Pancreas (tissue), 10 donors: ENCODE measurements at regions not wholly inside any gene's neighbourhood (a gene's known extent, or its start where the extent isn't known, plus 50 kb on each side); places are given as distances from the start of the nearest gene placed in this dataset.

Experiments used
- ATAC-seq, 4 donors: fragments of 200-7000 bp; cut with Tn5 transposase; one replicate each; pipeline versions ENCODE4 v1.8.0 to v1.9.1; 2020; ENCODE audit warnings: mild to moderate bottlenecking in 4 of 4, moderate library complexity in 4 of 4
- DNase-seq, 6 donors: peaks; one replicate each; pipeline ENCODE4 v3.0.0-alpha.2; 2020
- FAIRE-seq: peaks from 2 replicates; lab custom pipeline; 2012; peaks lifted over from hg19 to GRCh38; lab: Jason Lieb, UNC
- H3K27ac ChIP-seq, 4 donors: fragments of 200-600 bp; sonication (generic); 1 replicate in 3 of 4; 2 replicates in 1 of 4; pipeline versions ENCODE4 v1.5.0 to v1.8.0; 2020
- H3K27me3 ChIP-seq, 4 donors: fragments of 200-600 bp; one replicate each; pipeline ENCODE4 v1.8.0; 2021
- H3K36me3 ChIP-seq, 3 donors: fragments of 200-600 bp; sonication (generic) in 1 of 3; one replicate each; pipeline versions ENCODE4 v1.5.0 to v1.8.0; 2020 to 2021
- H3K4me1 ChIP-seq, 3 donors: fragments of 200-600 bp; one replicate each; pipeline ENCODE4 v1.8.0; 2021
- H3K4me3 ChIP-seq, 4 donors: fragments of 200-600 bp; sonication (generic) in 2 of 4; one replicate each; pipeline versions ENCODE4 v1.5.0 to v1.8.0; 2020 to 2021
- H3K9me3 ChIP-seq, 4 donors: fragments of 200-600 bp; one replicate each; pipeline ENCODE4 v1.8.0; 2021
- CTCF ChIP-seq, 4 donors: fragments of 200-600 bp; sonication (generic) in 3 of 4; IDR thresholded peaks; one replicate each; pipeline versions ENCODE4 v1.5.0 to v1.8.0; 2021; ENCODE audit warnings: antibody characterized with exemption in 4 of 4
- WGBS, 2 donors: extraction: QIAGEN DNeasy Blood & Tissue Kit; methylation state at CpG; one replicate each; pipeline ENCODE4 v1.1.7; 2013; 5-methylcytosine and 5-hydroxymethylcytosine counted together
- intact Hi-C, 3 donors: fragments of 100-400 bp; cut with DNase I; formaldehyde crosslinking; loops; one replicate each; pipeline versions ENCODE4 v1.11.1 to v1.14.2; 2022
- donor health status: healthy with polysubstance abuse.
- donor health status: DM: no; HTN: no; CAD: no; lungs with moderate emphysema.
- donor health status: DM: no; HTN: no; CAD: no.
- donor health status: control.
- donor health status: control.
- donor health status: Bipolar disorder and iron deficiency.
- donor health status: DM: yes; HTN: yes; CAD: no.
- donor health status: DM: no; HTN: no; CAD: no.
- donor health status: DM: no; HTN: no; CAD: no.
- donor health status: DM: yes; HTN: yes; CAD: no.

DNA sequence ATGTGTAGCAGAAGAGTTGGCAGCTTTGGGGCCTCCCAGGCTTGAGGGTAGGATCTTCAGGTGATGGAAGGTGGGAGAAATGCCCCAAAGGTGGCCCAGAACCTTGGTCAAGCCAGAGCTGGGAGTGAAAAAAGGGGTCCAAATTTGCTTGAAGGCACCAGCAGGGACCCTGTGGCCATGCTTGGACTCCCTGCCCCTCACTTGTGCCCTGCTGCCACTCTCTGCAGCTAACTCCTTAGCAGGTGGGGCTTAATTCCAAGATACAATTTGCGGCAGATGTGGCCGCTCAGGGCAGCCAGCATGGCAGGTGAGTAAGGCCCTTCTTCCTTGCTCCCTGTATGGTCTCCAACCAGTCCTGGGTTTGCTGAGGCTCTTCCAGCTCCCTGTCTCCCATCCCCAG is 51.3 kb upstream of the ADRA1D start:
- Histone ChIP-seq H3K4me1 (no peaks in the 10 kb centered on the region), H3K27ac (no peak overlapping the region), H3K9me3 (no peaks in the 10 kb centered on the region), H3K36me3 (no peaks in the 10 kb centered on the region), H3K27me3 (no peaks in the 10 kb centered on the region), H3K4me3 (no peak overlapping the region)
- FAIRE-seq (no peak), ATAC-seq (no peak), DNase-seq (no peak)
- intact Hi-C loops = no loop called here
- WGBS, 2 donors = 83 to 84% methylated on average over 2 of the region's 2 CpGs
- TF ChIP-seq CTCF (IDR thresholded peaks at IDR 0.05) = no peak

- no peaks in the 10 kb centered on the region for H3K27me3 ChIP-seq
- 35 to 49% methylated on average over 2 of the region's 2 CpGs for WGBS, 2 donors
- no peak overlapping the region for H3K27ac ChIP-seq
- ATAC-seq (no peak), FAIRE-seq (no peak), DNase-seq (no peak)
- intact Hi-C loops = no loop called here
- no peaks in the 10 kb centered on the region for H3K36me3 ChIP-seq
- TF ChIP-seq CTCF (IDR thresholded peaks at IDR 0.05) = no peak
- H3K4me1 ChIP-seq = no peaks in the 10 kb centered on the region
- H3K9me3 ChIP-seq = no peaks in the 10 kb centered on the region
- H3K4me3 ChIP-seq = no peak overlapping the region
Measured at GRCh38 chr20:4299773-4300172, 50.7 kb upstream of the ADRA1D start.

GRCh38 chr20:4299216-4299615 is 50.1 kb upstream of the ADRA1D start:
- H3K27ac ChIP-seq = no peak overlapping the region
- no peaks in the 10 kb centered on the region for H3K9me3 ChIP-seq
- DNase-seq (no peak), ATAC-seq (no peak), FAIRE-seq (no peak)
- no peaks in the 10 kb centered on the region for H3K27me3 ChIP-seq
- H3K36me3 ChIP-seq = no peaks in the 10 kb centered on the region
- intact Hi-C loops = no loop called here
- no peak for TF ChIP-seq CTCF (IDR thresholded peaks at IDR 0.05)
- H3K4me1 ChIP-seq = no peaks in the 10 kb centered on the region
- 52 to 53% methylated on average over 1 of the region's 1 CpG for WGBS, 2 donors
- no peak overlapping the region for H3K4me3 ChIP-seq
